IMR-90 (cell line): ENCODE measurements at regions not wholly inside any gene's neighbourhood (a gene's known extent, or its start where the extent isn't known, plus 50 kb on each side); places are given as distances from the start of the nearest gene placed in this dataset.

Experiments used
- ATAC-seq: fragments of 200-7000 bp; cut with Tn5 transposase; 2 replicates; pipeline ENCODE4 v1.9.1; 2020; ENCODE audit warnings: low read depth, mild to moderate bottlenecking, moderate library complexity
- BruUV-seq: library from RNA; stranded (reverse); fragments of 400-500 nt; replicated peaks from 2 replicates; lab custom pipeline; 2021; lab: Mats Ljungman, UMichigan
- CTCF ChIA-PET: fragments of 300-600 bp; formaldehyde crosslinking; extraction: SDS; loops from one replicate; lab custom pipeline; 2021; ENCODE audit warnings: antibody characterized with exemption; lab: Yijun Ruan, JAX
- POLR2A ChIA-PET: fragments of 300-600 bp; sonication (Branson Sonifier 250); formaldehyde crosslinking; loops from one replicate; lab custom pipeline; 2022; ENCODE audit warnings: antibody characterized with exemption; ENCODE audit not compliant: unreplicated experiment; lab: Charles Lee
- DNase-seq: peaks from one replicate; pipeline ENCODE4 v3.0.0; 2013
- H2AFZ ChIP-seq: replicated peaks from 2 replicates; pipeline ENCODE3; 2013; ENCODE audit warnings: low read length, mild to moderate bottlenecking; ENCODE audit not compliant: poor library complexity
- H2AK5ac ChIP-seq: 2 replicates; pipeline ENCODE4 v1.6.1; 2013; ENCODE audit warnings: low read depth, low read length, inconsistent platforms
- H2AK9ac ChIP-seq: replicated peaks from 2 replicates; pipeline ENCODE3; 2013; ENCODE audit warnings: mild to moderate bottlenecking, low read depth, low read length, moderate library complexity; ENCODE audit not compliant: poor library complexity
- H2BK120ac ChIP-seq: 2 replicates; pipeline ENCODE4 v1.6.1; 2013; ENCODE audit warnings: low read depth, low read length, inconsistent platforms
- H2BK15ac ChIP-seq: 3 replicates; pipeline ENCODE4 v1.6.1; 2013; ENCODE audit warnings: low read depth, low read length, inconsistent platforms
- H2BK20ac ChIP-seq: 2 replicates; pipeline ENCODE4 v1.6.1; 2013; ENCODE audit warnings: low read depth, mild to moderate bottlenecking, inconsistent platforms, low read length, moderate library complexity
- H2BK5ac ChIP-seq: 2 replicates; pipeline ENCODE4 v1.6.1; 2013; ENCODE audit warnings: mild to moderate bottlenecking, low read depth, low read length, inconsistent platforms; ENCODE audit not compliant: poor library complexity, severe bottlenecking
- H3K14ac ChIP-seq: replicated peaks from 2 replicates; pipeline ENCODE4 v1.6.1; 2013; ENCODE audit warnings: low read depth, low read length, inconsistent platforms
- H3K18ac ChIP-seq: 2 replicates; pipeline ENCODE4 v1.6.1; 2013; ENCODE audit warnings: low read depth, low read length, control low read depth
- H3K23ac ChIP-seq: 2 replicates; pipeline ENCODE4 v1.6.1; 2013; ENCODE audit warnings: low read depth, low read length, inconsistent platforms
- H3K27ac ChIP-seq: 2 replicates; pipeline ENCODE4 v1.5.1; 2013; ENCODE audit warnings: mild to moderate bottlenecking, control low read depth, low read length; ENCODE audit not compliant: insufficient read depth
- H3K27me3 ChIP-seq: 2 replicates; pipeline ENCODE4 v1.6.1; 2013; ENCODE audit warnings: low read length; ENCODE audit not compliant: control insufficient read depth, insufficient read depth
- H3K36me3 ChIP-seq: 2 replicates; pipeline ENCODE4 v1.6.1; 2013; ENCODE audit warnings: low read length, mixed read lengths; ENCODE audit not compliant: control insufficient read depth, insufficient read depth
- H3K4ac ChIP-seq: 2 replicates; pipeline ENCODE4 v1.6.1; 2013; ENCODE audit warnings: low read depth, low read length, inconsistent platforms
- H3K4me1 ChIP-seq: 2 replicates; pipeline ENCODE4 v1.6.1; 2013; ENCODE audit warnings: low read length, mixed read lengths; ENCODE audit not compliant: control insufficient read depth, insufficient read depth
- H3K4me2 ChIP-seq: 2 replicates; pipeline ENCODE4 v1.6.1; 2013; ENCODE audit warnings: low read depth, mild to moderate bottlenecking, control low read depth, low read length, moderate library complexity
- H3K4me3 ChIP-seq: 2 replicates; pipeline ENCODE4 v1.5.1; 2013; ENCODE audit warnings: low read depth, mild to moderate bottlenecking, control low read depth, low read length, moderate library complexity; ENCODE audit not compliant: insufficient read depth
- H3K56ac ChIP-seq: 2 replicates; pipeline ENCODE4 v1.6.1; 2013; ENCODE audit warnings: low read length, inconsistent platforms; ENCODE audit not compliant: insufficient read depth; ENCODE audit errors: extremely low read depth
- H3K79me1 ChIP-seq, 2 experiments: 2 replicates each; pipeline ENCODE4 v1.6.1; 2013; ENCODE audit warnings: low read length in 2 of 2, inconsistent platforms in 1 of 2, low read depth in 1 of 2
- H3K9ac ChIP-seq: 2 replicates; pipeline ENCODE4 v1.6.1; 2013; ENCODE audit warnings: low read depth, low read length, control low read depth
- H3K9me1 ChIP-seq: 2 replicates; pipeline ENCODE4 v1.6.1; 2013; ENCODE audit warnings: low read length, inconsistent platforms; ENCODE audit not compliant: insufficient read depth
- H3K9me3 ChIP-seq: 2 replicates; pipeline ENCODE4 v1.6.1; 2013; ENCODE audit warnings: low read length; ENCODE audit not compliant: control insufficient read depth, insufficient read depth
- H4K20me1 ChIP-seq: 2 replicates; pipeline ENCODE4 v1.6.1; 2013; ENCODE audit warnings: low read length, inconsistent platforms; ENCODE audit not compliant: insufficient read depth
- H4K5ac ChIP-seq: 2 replicates; pipeline ENCODE4 v1.6.1; 2013; ENCODE audit warnings: mild to moderate bottlenecking, low read depth, low read length, control low read depth
- H4K8ac ChIP-seq, 2 experiments: 2 replicates each; pipeline ENCODE4 v1.6.1; 2013; ENCODE audit warnings: low read depth in 2 of 2, low read length in 2 of 2, control low read depth in 1 of 2, inconsistent platforms in 1 of 2
- H4K91ac ChIP-seq: 2 replicates; pipeline ENCODE4 v1.6.1; 2013; ENCODE audit warnings: low read depth, low read length, inconsistent platforms; ENCODE audit not compliant: insufficient read depth
- BHLHE40 ChIP-seq: fragments of 150-350 bp; IDR thresholded peaks from 2 replicates; pipeline ENCODE4 v1.6.1; 2016; ENCODE audit warnings: mild to moderate bottlenecking, low read depth, low read length
- CEBPB ChIP-seq: IDR thresholded peaks from 2 replicates; pipeline ENCODE4 v1.6.1; 2012; ENCODE audit warnings: low read depth, low read length, improper control_type of control experiment
- CHD1 ChIP-seq: IDR thresholded peaks from 2 replicates; pipeline ENCODE4 v1.6.1; 2012; ENCODE audit warnings: low read depth, low read length, improper control_type of control experiment
- CTCF ChIP-seq: conservative IDR thresholded peaks from 2 replicates; pipeline ENCODE4 v1.5.1; 2012; ENCODE audit warnings: mild to moderate bottlenecking, low read depth, low read length, improper control_type of control experiment
- MAFK ChIP-seq: IDR thresholded peaks from 2 replicates; pipeline ENCODE4 v1.6.1; 2012; ENCODE audit warnings: low read depth, low read length, improper control_type of control experiment
- MAZ ChIP-seq: IDR thresholded peaks from 2 replicates; pipeline ENCODE4 v1.6.1; 2012; ENCODE audit warnings: low read depth, mild to moderate bottlenecking, low read length, improper control_type of control experiment, moderate library complexity, borderline replicate concordance
- NFE2L2 ChIP-seq: fragments of 150-350 bp; IDR thresholded peaks from 2 replicates; pipeline ENCODE4 v1.6.1; 2016; ENCODE audit warnings: low read depth, mild to moderate bottlenecking, low read length
- RCOR1 ChIP-seq: IDR thresholded peaks from 2 replicates; pipeline ENCODE4 v1.6.1; 2012; ENCODE audit warnings: mild to moderate bottlenecking, low read length, improper control_type of control experiment; ENCODE audit not compliant: insufficient replicate concordance
- RFX5 ChIP-seq: IDR thresholded peaks from 2 replicates; pipeline ENCODE4 v1.8.0; 2012; ENCODE audit warnings: low read depth, mild to moderate bottlenecking, low read length, moderate library complexity
- SMC3 ChIP-seq: fragments of 150-350 bp; IDR thresholded peaks from 2 replicates; pipeline ENCODE4 v1.6.1; 2016; ENCODE audit warnings: low read depth, mild to moderate bottlenecking, antibody characterized with exemption, low read length, moderate library complexity
- WGBS, 2 experiments: methylation state at CpG; one replicate each; pipeline versions ENCODE4 v1.1.5 to v1.1.7; 2013; ENCODE audit warnings: missing lambda C conversion rate in 2 of 2; ENCODE audit not compliant: insufficient read length in 1 of 2; ENCODE audit errors: extremely low coverage in 2 of 2; 5-methylcytosine and 5-hydroxymethylcytosine counted together
- dilution Hi-C: fragments of 300-500 bp; cut with HindIII; formaldehyde crosslinking; loops from one replicate; pipeline ENCODE4 v1.14.3; 2018; ENCODE audit warnings: low sequenced_read_pairs; ENCODE audit not compliant: unreplicated experiment
- in situ Hi-C: fragments of 300-500 bp; cut with MboI; formaldehyde crosslinking; loops from 3 replicates; pipeline ENCODE4 v1.14.3; 2019; ENCODE audit warnings: low sequenced_read_pairs, inconsistent platforms, mixed read lengths
- intact Hi-C: fragments of 100-400 bp; cut with micrococcal nuclease; formaldehyde crosslinking; loops from 2 replicates; pipeline ENCODE4 v1.10.0; 2022
- TF ChIP-seq, protein P1 (sequence below): fragments of 150-350 bp; IDR thresholded peaks from 2 replicates; pipeline ENCODE4 v1.6.1; 2016; ENCODE audit warnings: low read depth, mild to moderate bottlenecking, low read length, moderate library complexity, borderline replicate concordance

GRCh38 chr2:175621821-175622220 lies 380.2 kb downstream of the LNPK start:
- no peaks in the 10 kb centered on the region for H4K20me1 ChIP-seq
- H3K23ac ChIP-seq = no peak overlapping the region
- ChIA-PET CTCF (no interaction called here), POLR2A (no interaction called here)
- no peak overlapping the region for H3K18ac ChIP-seq
- H3K27me3 ChIP-seq = no peaks in the 10 kb centered on the region
- no peak for DNase-seq
- no peaks in the 10 kb centered on the region for H3K9me3 ChIP-seq
- in situ Hi-C loops (no loop called here), dilution Hi-C loops (no loop called here), intact Hi-C loops (no loop called here)
- no peak overlapping the region for H4K91ac ChIP-seq
- no peak overlapping the region for H2AK5ac ChIP-seq
- no TSS peak for BruUV-seq
- H3K36me3 ChIP-seq = no peaks in the 10 kb centered on the region
- H3K79me1 ChIP-seq = no peaks in the 10 kb centered on the region
- H2BK5ac ChIP-seq = no peak overlapping the region
- ATAC-seq = no peak
- no CpG with 5 or more reads among the region's 2 CpGs for WGBS, 2 experiments
- H3K4me1 ChIP-seq = no peaks in the 10 kb centered on the region
- no peak overlapping the region for H3K56ac ChIP-seq
- no peak overlapping the region for H3K4ac ChIP-seq
- H3K4me2 ChIP-seq = no peak overlapping the region
- H3K27ac ChIP-seq = no peak overlapping the region
- no peak overlapping the region for H4K5ac ChIP-seq
- H2BK120ac ChIP-seq = no peak overlapping the region
- no peak overlapping the region for H4K8ac ChIP-seq
- H2AFZ ChIP-seq = no peak overlapping the region
- H2BK20ac ChIP-seq = no peak overlapping the region
- no peaks in the 10 kb centered on the region for H3K9me1 ChIP-seq
- no peak overlapping the region for H3K4me3 ChIP-seq
- H3K14ac ChIP-seq = no peak overlapping the region
- no peak overlapping the region for H2BK15ac ChIP-seq
- H3K9ac ChIP-seq = no peak overlapping the region
- TF ChIP-seq RCOR1 (no peak), NFE2L2 (no peak), BHLHE40 (no peak), MAZ (no peak), RFX5 (no peak), SMC3 (no peak), CHD1 (no peak), CTCF (no peak), MAFK (no peak), CEBPB (no peak)
- TF ChIP-seq, protein P1, sequence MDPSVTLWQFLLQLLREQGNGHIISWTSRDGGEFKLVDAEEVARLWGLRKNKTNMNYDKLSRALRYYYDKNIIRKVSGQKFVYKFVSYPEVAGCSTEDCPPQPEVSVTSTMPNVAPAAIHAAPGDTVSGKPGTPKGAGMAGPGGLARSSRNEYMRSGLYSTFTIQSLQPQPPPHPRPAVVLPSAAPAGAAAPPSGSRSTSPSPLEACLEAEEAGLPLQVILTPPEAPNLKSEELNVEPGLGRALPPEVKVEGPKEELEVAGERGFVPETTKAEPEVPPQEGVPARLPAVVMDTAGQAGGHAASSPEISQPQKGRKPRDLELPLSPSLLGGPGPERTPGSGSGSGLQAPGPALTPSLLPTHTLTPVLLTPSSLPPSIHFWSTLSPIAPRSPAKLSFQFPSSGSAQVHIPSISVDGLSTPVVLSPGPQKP = no peak
- no peak overlapping the region for H2AK9ac ChIP-seq
